ENCODE measurements at regions not wholly inside any gene's neighbourhood (a gene's known extent, or its start where the extent isn't known, plus 50 kb on each side); places are given as distances from the start of the nearest gene placed in this dataset.
A peak's percentile ranks its signal among the peaks of the same experiment; 100 is the strongest.

GRCh38 chr1:164967300-164967699, 389.2 kb downstream of the LMX1A start:
- DNase-seq (ENCODE audit: missing footprints) (no peak), ATAC-seq (no peak)
- intact Hi-C loops (cut with DNase I): no loop called here

DNA sequence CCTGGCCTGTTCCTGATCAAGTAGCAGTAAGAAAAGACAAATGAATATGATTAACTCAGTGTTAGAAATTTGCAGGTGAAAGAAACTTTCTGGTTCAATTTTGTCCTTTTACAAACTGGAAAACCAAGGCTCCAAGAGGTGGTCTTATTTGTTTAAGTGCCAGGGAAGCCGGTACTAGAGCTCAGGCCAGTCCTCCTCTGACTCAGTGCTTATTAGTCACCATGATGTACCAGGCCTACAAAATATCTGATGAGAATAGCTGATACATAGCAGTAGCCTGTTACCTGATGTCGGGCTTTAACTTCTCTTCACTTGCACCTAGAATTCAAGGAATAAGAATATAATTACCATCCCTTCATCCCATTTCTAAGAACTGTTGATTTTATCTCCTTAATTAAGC, 394.8 kb downstream of the LMX1A start:
- ATAC-seq (no peak), DNase-seq (ENCODE audit: missing footprints) (no peak)
- intact Hi-C loops (cut with DNase I): no loop called here

GRCh38 chr1:164958982-164959768, 397.3 kb downstream of the LMX1A start:
- ATAC-seq (no peak), DNase-seq (ENCODE audit: missing footprints) (no peak)
- intact Hi-C loops (cut with DNase I): no loop called here

DNA sequence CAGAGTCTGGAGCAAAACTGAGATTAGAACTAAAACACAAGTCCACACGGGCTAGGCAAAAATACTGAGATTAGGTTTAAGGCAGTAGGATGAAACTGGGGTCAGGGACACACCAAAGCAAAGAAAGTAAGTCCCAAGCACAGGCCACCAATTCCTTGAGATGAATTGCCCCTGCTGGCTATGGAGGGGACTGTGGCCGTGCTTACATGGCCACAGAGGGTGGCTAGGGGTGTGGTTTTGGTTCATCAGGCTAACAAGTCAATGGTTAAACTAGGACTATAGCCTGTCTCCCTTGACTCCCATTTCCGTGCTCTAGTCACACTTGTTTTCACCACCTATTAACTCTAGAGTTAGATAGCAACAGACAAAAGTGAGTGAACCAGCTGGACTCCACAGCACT, 394.8 kb downstream of the PBX1 start:
- no peak for ATAC-seq
- intact Hi-C loops (cut with DNase I): no loop called here

GRCh38 chr1:164953098-164953497, 394.1 kb downstream of the PBX1 start:
- intact Hi-C loops (cut with DNase I): no loop called here
- ATAC-seq: no peak
- DNase-seq (ENCODE audit: missing footprints): no peak

More for the DNA sequence above, 394.8 kb downstream of the PBX1 start:
- DNase-seq (ENCODE audit: missing footprints): no peak

DNA sequence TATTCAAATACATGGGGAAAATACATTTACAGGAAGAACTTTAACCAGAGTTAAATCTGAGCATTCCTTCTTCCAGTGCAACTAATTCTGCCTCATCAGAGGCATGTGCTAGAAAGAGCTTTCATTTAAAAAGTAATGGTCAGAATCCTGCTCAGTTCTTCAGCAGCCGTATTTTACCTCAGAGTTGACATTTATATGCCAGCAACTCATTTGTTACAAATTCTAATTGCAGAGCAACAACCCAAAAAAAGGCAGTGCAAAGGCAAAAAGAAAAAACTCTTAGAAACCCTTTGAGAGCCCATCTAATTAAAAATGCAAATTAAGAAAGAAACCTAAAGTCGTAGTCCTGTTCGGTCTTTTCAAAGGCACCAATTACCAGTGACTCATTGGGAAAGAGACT, 392.5 kb downstream of the PBX1 start:
- ATAC-seq (no peak), DNase-seq (ENCODE audit: missing footprints) (no peak)
- intact Hi-C loops (cut with DNase I): no loop called here

- ATAC-seq (peak; percentile 79), DNase-seq (ENCODE audit: missing footprints) (no peak)
- intact Hi-C loops (cut with DNase I): no loop called here
These were observed 391.6 kb downstream of the PBX1 start for GRCh38 chr1:164950541-164950986.

DNA sequence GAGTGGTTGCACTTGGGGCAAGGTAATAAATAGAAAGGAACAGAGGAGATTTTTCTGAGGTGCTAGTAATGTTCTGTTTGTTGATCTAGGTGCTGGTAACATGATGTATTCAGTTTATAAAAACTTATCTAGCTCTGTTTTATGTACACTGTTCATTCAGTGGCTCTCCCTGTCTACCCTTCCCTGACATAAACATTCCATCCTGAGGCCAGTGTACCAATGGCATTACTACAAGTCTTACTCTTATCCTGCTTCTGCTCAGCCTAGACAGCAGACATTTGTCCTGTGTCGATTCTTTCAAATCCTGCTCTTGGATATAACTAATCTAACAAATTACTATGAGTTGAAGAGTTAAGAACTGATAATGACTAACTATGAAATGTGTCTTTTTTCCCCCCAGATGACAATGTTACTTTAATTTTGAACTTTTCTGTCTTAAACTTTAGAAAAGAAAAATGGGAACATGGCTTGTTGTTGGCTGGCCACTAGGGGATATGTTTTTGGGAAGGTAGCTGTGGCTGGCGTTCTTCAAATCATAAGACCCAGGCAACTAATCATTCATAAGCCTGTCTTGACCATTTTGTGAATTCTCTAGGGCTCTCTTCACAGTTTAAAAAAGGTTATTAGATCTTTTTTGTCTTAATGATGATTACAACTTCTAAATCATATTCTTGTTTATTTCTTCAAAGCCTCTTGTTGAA, 390.9 kb downstream of the PBX1 start:
- intact Hi-C loops (cut with DNase I): no loop called here
- DNase-seq (ENCODE audit: missing footprints): no peak
- ATAC-seq: no peak

- intact Hi-C loops (cut with DNase I): no loop called here
- no peak for DNase-seq (ENCODE audit: missing footprints)
- ATAC-seq: no peak
These were observed 389.1 kb downstream of the PBX1 start for GRCh38 chr1:164948101-164948500.

DNA sequence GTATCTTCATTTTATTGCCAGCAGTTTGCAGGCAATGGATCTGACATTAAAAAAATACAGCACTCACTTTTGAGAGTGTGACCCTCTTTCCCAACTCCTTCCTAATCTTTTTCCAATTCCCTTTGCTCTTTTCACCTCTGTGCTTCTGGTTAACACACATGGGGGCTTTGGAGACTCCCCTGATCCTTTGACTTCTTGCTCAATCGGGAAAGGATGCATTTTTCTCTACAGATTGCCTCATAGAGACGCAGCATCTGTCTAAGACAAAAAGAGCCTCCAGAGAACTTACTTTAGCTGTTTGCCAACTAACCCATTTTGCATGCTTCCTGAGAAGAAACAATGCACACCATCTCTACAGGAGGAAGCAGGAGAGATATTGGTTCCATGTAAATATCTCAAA, 378.3 kb downstream of the PBX1 start:
- ATAC-seq (peak; percentile 79), DNase-seq (ENCODE audit: missing footprints) (no peak)
- intact Hi-C loops (cut with DNase I): no loop called here

DNA sequence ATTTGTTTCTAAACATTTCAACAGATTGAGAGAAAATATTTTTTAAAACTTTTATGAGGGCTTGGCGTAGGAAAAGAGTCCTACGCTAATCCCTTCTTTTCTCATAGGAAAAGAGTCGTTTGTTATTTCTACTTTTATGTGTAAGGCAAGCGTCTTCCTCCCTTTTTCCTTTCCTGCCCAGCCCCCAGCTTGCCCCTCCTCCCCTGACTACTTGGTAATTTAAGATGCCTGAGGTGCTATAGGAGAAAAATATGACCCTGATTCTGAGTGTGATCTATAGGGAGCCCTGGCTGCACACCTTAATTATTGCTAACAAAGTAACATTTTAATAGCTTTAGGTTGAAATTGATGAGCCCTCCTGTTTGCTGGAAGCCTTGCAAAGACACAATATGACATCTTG, 373.6 kb downstream of the PBX1 start:
- intact Hi-C loops (cut with DNase I): no loop called here
- ATAC-seq: no peak
- no peak for DNase-seq (ENCODE audit: missing footprints)

DNA sequence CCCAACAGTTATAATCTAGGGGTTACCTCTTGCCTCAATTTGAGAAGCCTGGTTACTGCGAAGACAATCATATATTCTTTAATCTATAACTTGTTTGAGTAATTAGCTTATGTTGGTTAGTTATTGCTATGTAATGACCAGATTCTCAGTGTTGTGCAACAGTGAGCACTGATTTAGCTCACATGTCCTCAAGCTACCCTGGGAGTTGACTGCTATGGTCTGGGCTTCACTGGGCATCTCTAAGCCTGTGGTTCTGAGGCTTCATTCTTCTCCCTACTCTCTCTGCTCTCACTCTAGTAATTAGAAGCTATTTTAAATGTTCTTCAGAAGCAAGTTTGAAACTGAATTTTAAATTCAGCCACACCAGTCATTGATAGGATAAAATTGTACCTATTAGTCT, 371.8 kb downstream of the PBX1 start:
- intact Hi-C loops (cut with DNase I): no loop called here
- ATAC-seq: peak; percentile 59
- no peak for DNase-seq (ENCODE audit: missing footprints)

DNA sequence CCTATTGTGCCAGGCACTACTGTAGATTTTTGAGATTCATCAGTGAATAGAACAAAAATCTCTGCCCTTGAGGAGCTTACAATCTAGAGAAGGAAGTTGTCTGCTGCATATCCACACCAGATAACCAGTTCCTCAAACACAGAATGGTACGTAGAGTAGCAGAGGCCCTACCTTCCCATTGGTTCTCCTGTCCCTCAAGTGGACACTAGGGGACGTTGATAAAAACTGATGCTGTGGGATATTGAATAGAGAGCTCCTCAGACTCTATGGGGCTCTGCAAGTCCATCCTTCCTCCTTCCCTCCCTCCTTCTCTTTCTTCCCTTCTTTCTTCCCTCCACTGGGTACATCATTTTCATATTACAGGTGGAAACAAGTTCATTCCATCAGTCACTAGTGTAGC, 371.3 kb downstream of the PBX1 start:
- no peak for DNase-seq (ENCODE audit: missing footprints)
- no peak for ATAC-seq
- intact Hi-C loops (cut with DNase I): no loop called here

DNA sequence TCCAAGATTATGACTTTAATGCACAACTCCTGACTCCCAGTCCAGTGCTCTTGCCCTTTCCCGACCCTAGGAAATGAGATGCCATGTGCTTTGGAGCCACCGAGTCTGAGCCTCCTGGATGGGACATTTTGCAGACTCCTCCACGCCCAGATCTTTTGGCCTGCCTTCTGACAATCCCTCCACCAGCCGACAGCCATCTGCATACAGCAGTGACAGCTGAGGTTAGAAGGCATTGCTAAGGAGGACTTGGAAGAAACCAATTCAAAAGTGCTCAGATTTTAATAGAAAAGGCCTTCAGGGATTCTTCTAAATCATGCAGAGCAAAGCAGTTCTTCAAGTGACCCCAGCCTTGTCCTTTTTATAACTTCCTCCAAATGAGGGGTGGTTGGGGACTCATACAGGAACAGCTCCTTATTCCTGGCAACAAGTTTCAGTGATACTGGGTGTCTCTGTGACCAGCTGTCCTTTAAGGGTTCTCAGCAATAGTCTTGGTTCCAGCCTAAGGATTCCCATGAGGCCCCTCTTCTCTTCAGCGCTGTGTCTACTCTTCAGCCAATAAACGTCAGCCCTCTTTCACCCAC, 369.3 kb downstream of the PBX1 start:
- intact Hi-C loops (cut with DNase I): no loop called here
- DNase-seq (ENCODE audit: missing footprints) (no peak), ATAC-seq (peak; percentile 53)

- no peak for ATAC-seq
- DNase-seq (ENCODE audit: missing footprints): no peak
- intact Hi-C loops (cut with DNase I): no loop called here
These were observed 367.1 kb downstream of the PBX1 start for GRCh38 chr1:164926107-164926506.

DNA sequence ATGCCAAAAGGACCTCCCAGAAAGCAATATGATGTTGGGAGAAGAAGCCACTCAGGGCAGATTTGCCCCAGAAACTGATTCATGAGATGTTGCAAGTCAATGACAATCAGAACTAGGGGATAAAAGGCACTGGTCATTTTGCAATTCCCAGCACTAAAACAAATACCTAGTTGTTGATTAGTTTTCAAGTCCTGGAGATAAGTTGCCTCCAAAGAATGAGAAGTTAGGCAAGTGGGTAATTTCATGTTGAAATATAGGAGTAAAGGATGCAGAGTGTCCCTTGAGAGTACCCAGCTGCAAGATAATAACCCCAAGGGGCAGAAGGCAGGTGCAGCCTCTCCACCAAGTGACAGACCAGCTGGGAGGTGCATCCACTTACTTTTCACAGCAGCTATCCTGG, 363.6 kb downstream of the PBX1 start:
- intact Hi-C loops (cut with DNase I): no loop called here
- DNase-seq (ENCODE audit: missing footprints): no peak

GRCh38 chr1:164921493-164921892, 362.5 kb downstream of the PBX1 start:
- intact Hi-C loops (cut with DNase I): no loop called here
- DNase-seq (ENCODE audit: missing footprints) (no peak), ATAC-seq (no peak)

More for the DNA sequence above, 363.6 kb downstream of the PBX1 start:
- ATAC-seq: peak; percentile 71

- intact Hi-C loops (cut with DNase I): loop anchor here (10.0 kb wide), 2 partner anchors 473 to 753 kb away; no protein-coding TSS in a partner anchor
- no peak for ATAC-seq
- no peak for DNase-seq (ENCODE audit: missing footprints)
These were observed 359.2 kb downstream of the PBX1 start for GRCh38 chr1:164918140-164918539.

DNA sequence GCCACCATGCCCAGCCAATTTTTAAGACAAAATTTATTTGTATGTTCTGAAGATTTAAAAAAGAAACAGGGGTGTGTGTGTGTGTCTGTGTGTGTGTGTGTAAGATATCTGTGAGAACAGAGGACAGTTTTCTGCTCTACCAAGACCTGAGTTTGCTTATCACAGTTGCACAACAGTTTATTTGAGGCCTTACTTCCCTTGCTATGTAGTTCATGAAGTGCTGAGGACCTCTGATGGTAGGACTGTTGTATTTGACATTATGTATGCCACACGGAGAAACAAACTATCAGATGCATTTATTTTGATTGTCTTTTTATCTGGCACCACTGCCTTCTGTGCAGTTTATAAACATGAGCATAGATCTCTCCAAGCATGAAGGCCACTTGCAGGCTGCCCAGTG, 355.2 kb downstream of the PBX1 start:
- intact Hi-C loops (cut with DNase I): loop anchor here (5.0 to 10.0 kb wide), 3 partner anchors 469 to 749 kb away; no protein-coding TSS in a partner anchor
- ATAC-seq (peak; percentile 66), DNase-seq (ENCODE audit: missing footprints) (no peak)

DNA sequence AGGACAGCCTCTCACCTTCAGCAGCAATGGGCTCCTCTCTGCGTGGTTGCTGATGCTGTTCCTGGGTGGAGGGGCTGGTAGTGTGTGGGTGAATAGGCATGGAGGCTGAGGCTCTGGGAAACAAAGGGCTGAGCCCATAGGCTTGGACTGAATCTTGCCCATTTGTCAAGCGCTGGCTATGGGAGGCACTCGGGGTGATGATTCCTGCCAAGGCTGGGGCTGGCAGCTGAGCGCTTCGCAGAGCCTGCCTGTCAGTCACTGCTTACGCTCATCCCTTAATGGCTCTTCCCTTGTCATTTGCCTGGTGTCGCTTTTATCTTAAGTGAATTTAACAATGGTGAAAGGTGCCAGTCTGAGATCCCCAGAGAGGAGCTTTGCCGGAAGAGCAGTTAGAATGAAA, 353.3 kb downstream of the PBX1 start:
- DNase-seq (ENCODE audit: missing footprints) (no peak), ATAC-seq (peak; percentile 89)
- intact Hi-C loops (cut with DNase I): loop anchor here (2.0 to 10.0 kb wide), 6 partner anchors 87 to 747 kb away; partner anchors contain the start of gene PBX1
